GM18519 (cell line): ENCODE measurements at regions not wholly inside any gene's neighbourhood (a gene's known extent, or its start where the extent isn't known, plus 50 kb on each side); places are given as distances from the start of the nearest gene placed in this dataset.

ENCODE experiments used
- ATAC-seq: cut with Tn5 transposase; IDR thresholded peaks from one replicate; pipeline ENCODE4 v1.9.1; 2021; ENCODE audit warnings: mild to moderate bottlenecking, moderate library complexity; ENCODE audit not compliant: unreplicated experiment, low FRiP score

- ATAC-seq, result no peak
Measured at GRCh38 chr7:155925682-155926081, 113.4 kb upstream of the SHH start.

GRCh38 chr7:155922067-155922816 is 110.0 kb upstream of the SHH start:
- no peak for ATAC-seq

GRCh38 chr7:155921804-155922066 is 109.5 kb upstream of the SHH start:
- ATAC-seq, result no peak

- ATAC-seq, result no peak
Measured at GRCh38 chr7:155921086-155921803, 109.0 kb upstream of the SHH start.

- ATAC-seq, result no peak
Measured at GRCh38 chr7:155920068-155920461, 107.8 kb upstream of the SHH start.

GRCh38 chr7:155919391-155920067 is 107.3 kb upstream of the SHH start:
- no peak for ATAC-seq

GRCh38 chr7:155918720-155919390 is 106.6 kb upstream of the SHH start:
- no peak for ATAC-seq

GRCh38 chr7:155917836-155918430 is 105.7 kb upstream of the SHH start:
- no peak for ATAC-seq

GRCh38 chr7:155916926-155917655 is 104.8 kb upstream of the SHH start:
- no peak for ATAC-seq

GRCh38 chr7:155914341-155914740 is 102.1 kb upstream of the SHH start:
- no peak for ATAC-seq

GRCh38 chr7:155913719-155914118 is 101.5 kb upstream of the SHH start:
- no peak for ATAC-seq

- no peak for ATAC-seq
Measured at GRCh38 chr7:155913291-155913690, 101.0 kb upstream of the SHH start.

- no peak for ATAC-seq
Measured at GRCh38 chr7:155911471-155912105, 99.3 kb upstream of the SHH start.

- no peak for ATAC-seq
Measured at GRCh38 chr7:155908385-155908784, 96.1 kb upstream of the SHH start.

- no peak for ATAC-seq
Measured at GRCh38 chr7:155907450-155908200, 95.4 kb upstream of the SHH start.

- ATAC-seq, result no peak
Measured at GRCh38 chr7:155901176-155901575, 88.9 kb upstream of the SHH start.

GRCh38 chr7:155899596-155899995 is 87.3 kb upstream of the SHH start:
- ATAC-seq, result no peak

GRCh38 chr7:155897758-155898386 is 85.6 kb upstream of the SHH start:
- no peak for ATAC-seq
